ENCODE measurements at regions not wholly inside any gene's neighbourhood (a gene's known extent, or its start where the extent isn't known, plus 50 kb on each side); places are given as distances from the start of the nearest gene placed in this dataset.
A peak's percentile ranks its signal among the peaks of the same experiment; 100 is the strongest.
"Not testable (repeated sequence)": the region's sequence is repeated elsewhere in the genome, so short reads cannot be mapped to it uniquely, and the experiment has no call there.

DNA sequence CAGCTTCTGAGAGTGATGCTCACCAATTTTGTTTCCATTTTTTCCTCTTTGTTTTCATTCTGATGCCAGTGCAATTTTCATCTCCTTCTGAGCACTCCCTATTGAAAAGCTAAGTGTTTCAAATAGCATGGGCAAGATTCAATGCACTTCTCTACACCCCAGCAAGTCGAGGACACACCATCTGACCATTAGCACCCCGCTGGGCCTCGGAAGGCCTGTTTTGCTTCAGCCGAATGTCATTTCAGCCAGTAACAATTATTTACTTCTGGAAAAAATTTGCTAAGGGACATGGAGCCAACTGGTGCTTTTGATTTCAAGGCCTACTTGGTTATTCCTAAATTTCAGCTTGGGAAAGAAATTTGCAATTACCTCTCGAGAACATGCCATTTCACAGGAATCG lies 392.4 kb downstream of the RNF144A start:
- DNase-seq, result no peak

DNA sequence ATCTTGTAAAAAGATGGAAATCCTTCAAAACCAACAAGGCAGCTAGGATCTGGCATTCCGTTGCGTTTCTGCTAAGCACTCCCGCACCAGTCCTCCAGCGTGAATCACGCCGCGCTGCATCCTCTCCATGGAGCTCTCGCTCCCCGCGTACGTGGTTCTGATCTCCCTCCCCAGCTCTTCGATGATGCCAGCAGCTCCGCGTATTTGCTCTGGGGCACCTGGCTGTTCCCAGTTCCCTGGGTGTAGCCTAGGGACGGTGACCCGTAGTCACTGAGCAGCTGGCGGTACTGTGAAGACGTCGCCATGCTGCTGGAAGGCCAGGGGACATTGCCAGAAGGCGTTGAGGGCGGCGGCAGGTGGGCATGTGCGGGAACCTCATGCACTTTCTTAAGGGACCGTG lies 407.5 kb downstream of the RNF144A start:
- DNase-seq, result no peak

DNA sequence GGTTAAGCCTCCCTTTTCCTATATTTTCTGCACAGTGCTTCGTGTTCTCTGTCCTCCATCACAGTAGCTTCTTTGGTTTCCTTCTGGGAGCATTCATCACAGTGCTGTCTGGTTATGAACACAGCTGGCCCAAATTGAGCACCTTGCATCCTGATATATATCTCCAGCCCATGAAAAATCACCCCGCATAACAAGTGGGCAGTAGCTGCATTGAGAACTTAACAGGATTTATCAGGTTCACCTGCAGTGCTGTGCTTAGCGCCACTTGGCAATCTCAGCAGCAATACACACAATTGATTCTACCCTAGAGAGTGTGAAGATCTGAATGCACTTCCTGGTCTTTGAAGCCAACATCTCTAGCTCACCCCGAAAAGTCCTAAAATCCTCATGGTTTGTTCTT lies 408.0 kb downstream of the RNF144A start:
- no peak for DNase-seq

DNA sequence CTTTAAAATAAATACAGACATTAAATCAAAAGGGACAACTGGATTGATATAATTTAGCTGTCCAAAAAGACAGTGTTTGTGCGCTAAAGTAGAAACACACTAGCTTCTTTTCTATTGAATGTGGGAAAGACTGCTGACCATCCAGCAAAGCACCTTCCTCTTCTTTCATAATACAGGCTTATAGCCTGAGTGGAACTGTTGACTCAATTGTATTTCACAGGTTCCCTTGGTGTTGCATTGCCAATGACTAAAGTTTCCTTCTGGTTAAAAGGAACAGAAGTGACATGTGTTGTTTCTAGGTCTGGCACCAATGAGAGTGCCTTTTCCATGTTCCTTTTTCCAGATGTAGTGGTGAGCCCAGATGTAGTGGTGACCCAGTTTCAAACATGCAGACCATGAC lies 412.3 kb downstream of the RNF144A start:
- no peak for DNase-seq

DNA sequence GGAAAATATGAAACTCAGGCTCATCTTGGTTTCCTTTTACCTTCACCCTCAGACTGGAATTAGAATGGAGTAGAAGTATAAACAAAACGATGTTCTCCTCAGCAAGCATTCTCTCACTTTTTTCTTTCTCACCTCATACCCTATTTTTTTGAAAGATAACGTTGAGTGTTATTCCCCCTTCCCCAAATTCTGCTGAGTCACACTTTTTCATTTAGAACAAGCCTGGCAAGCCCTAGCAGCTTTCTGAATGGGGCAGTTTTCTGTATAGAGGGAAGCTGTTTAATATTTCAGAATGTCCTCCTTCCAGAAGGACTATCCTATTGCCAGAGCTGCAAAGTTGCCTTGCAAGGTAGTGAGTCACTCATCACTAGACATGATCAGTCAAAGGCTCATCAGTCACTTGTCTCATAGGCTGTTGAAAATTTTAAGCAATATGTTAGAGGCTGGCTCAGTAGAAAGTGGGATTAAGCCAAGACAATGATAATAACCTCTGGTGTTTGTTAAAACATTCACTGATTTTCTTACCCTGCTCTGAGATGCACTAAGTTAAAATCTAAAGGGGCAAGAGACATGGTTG lies 416.1 kb downstream of the RNF144A start:
- no peak for DNase-seq

DNA sequence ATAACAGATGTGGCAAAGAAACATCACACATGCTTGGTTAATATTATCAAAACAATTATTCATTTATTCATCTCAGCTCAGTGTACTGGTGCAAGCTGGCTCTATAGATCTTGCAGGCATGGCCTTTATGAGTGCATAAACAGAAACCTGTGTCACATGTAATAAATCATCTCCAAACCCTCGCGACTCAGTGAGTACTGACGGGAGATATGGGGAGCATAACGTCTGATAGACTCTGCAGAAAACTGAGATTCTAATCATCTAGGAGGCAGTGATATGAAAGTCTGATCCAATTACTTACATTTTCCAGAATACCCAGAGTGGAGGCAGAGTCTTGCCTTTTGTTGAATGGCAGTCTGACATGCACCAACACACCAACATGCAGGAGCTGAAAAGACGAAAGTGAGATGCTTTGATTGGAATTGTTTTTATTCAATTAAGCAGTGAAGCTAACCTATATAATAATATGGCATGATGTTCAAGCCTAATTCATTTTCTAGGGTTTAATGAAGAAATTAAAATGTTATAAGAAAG lies 416.8 kb downstream of the RNF144A start:
- no peak for DNase-seq

DNA sequence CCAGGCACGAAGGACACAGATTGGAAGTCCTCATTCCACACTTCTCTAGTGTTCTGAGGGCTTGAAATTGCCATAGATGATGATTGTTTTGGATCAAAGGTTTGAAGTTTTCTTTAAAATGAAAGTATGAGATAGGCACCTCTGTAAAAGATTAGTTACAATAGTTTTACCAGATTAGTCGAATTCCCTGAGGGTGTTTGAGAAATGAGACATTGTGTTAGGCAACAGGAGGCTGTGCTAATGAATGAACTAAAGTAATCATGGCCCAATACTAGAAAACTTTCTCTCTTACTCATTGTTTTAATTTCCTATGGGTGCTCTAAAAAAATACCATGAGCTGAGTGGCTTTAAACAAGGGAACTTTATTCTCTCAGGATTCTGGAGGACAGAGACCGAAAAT lies 421.7 kb downstream of the RNF144A start:
- DNase-seq, result no peak

DNA sequence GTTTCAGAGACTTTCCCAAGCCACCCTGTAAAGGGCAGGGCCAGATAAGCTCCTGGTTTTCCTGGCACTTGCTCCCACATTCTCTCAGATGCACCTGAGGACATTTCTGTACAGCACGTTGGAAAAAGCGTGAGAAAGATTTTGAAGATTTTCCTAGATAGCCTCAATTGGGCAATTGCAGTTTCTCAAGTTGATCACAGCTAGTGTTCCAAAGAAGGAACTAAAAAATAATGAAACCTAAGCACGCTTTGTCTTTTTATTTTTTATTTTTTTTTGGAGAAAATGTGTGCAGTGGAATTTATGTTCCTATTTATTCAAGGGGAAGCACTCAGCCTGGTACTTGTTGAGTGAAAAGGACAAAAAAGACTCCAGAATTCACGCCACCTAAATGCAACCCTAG lies 429.1 kb downstream of the RNF144A start:
- no peak for DNase-seq

DNA sequence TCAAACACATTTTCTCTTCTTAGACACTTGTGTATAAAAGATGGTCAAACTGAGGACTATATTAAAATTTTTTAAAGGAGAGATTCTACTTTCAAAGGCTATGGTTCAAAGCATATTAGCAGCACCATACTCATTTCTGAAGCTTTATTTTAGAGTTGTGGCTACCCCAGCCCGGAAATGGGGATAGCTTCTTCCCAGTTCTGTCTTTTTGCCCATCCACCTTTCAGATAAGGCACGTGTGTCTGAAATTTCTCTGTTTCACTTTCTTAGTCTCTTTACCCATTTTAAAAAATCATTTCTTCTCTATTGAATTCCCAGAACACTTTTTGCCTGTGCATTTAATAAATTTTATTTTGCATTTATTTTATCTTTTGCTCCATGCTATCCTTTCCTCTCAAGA lies 431.5 kb downstream of the RNF144A start:
- no peak for DNase-seq

DNA sequence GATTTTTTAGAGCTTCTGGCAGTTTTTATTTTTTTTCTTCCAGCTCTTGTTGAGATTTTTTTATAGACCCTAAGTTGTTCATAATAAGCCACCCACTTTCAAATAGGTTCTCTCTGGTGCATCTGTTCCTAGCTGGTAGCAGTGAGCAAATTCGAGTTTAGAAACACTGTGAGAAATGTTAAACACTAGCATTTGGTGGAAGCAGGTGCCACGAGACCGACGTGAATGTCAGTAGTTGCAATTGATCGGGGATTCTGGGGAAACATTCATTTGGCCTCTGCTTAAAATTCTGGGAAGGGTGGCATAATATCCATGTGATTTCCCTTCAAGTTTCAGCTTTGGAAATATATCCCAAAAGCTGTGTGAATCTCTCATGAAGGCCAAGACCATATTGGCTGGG lies 435.0 kb downstream of the RNF144A start:
- no peak for DNase-seq

DNA sequence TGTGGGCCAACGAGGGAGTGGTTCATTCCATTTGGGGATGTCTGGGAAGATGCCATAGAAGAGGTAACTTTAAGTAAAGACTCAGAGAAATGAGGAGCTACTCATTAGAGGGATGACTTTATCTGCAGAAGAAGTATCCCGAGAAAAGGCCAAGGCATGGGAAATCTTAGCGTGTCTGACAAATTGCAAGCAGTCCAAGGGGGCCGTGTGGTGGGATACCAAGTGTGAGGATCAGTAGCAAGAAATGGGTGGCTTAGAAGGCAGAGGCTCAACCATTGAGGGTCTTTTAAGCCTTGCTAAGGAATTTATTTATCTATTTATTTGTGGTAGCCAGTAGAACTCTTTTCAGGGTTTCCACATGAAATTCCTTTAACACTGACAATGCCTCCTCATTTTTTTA lies 436.4 kb downstream of the RNF144A start:
- DNase-seq, result no peak

DNA sequence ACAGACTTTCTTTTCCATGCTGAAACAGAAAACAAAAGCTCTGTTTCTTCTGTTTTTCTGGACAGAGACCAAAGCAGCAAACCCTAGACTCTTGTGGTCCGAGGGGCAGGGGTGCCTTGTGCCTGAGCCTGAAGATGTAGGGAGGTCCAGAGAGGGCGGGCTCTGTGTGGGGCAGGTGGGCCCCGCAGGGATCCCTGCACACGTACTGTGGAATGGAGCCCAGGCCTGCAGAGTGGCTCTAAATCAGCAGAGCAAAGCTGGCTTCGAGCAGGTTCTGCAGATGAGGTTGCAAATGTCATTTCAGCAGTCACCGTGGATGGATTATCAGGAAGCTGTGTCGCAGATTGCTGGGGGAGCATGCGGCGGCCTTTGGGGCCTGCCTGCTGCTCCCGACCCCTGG lies 438.6 kb downstream of the RNF144A start:
- no peak for DNase-seq

DNA sequence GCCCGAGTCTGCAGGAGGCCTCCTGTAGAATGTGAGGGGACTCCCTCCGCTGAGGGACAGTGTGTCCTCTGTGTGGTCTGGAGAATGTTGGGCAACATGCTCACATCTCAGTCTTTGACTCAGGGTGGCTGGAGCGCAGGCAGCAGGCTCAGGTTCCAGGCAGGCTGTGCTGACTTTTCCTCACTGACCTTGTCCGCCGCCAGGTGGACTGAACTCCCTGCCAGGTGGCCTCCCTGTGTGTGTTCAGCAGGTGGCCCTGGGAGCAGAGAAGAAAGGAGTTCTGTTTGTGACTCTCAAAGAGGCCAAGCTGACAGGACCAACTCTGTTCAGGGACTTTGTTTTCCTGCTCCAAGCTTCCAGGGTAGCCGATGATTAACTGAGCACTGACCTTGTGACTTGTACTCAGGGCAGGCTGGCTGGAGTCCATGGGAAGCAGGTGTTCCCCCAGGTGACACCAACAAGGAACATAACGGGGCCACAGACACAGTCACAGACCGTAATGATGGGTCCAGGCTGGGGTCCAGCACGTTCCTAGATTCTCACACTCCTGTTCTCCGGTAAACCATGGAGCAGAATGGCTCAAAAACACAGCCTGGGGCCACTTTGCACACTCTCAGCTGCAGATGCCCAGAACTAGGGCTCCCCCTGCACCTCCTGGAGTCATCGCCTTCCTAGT lies 439.8 kb downstream of the RNF144A start:
- DNase-seq, result no peak

DNA sequence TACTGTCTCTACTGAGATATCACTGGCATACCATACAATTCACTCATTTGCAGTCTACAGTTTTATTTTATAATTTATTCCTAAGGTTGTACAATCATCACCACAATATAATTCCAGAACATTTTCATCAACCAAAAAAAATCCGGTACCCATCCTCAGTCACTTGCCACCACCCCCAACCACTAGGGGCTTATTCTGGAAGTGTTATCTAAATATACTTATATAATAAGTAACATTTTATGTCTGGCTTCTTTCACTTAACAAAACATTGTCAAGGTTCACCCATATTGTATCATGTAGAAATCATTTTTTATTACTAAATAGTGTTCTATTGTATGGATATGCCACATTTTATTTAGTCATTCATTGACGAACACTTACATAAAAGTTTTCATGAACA lies 440.8 kb downstream of the RNF144A start:
- DNase-seq, result no peak

DNA sequence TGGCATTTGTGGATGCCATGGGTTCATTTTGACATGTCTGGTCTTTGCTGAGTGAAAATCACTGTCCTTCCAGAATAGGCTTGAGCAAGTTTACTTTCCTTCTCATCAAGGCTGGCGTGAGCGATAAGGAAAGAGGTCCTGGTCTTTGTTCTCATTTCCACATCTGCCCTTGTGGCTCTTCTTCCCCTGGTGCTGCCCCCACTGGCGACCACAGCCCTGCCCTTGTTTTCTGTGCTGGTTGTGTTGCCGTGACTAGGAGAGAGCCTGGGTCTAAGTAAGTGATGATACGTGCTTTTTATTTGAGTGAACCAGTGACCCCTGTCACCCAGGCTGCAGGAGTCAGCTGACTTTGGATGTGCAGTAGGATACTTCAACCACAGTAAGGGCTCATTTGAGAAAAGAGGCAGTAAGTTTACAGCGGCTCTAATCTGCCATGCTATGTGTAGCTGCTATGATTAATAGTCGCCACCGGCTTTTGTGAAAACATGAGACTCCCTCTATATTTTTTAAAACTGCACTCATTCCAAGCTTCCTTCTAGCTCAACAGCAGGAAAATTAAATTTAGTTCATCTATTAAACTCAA lies 441.7 kb downstream of the RNF144A start:
- no peak for DNase-seq

DNA sequence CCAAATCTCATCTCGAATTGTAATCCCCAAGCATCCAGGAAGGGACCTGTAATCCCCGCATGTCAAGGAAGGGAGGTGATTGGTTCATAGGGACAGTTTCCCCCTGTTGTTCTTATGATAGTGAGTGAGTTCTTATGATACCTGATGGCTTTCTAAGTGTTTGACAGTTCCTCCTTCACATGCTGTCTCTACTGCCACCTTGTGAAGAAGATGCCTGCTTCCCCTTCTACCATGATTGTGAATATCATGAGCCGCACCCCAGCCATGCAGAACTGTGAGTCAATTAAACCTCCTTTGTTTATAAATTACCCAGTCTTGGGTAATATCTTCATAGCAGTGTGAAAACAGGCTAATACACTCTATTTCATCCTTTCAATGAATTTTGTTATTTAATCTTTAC lies 446.7 kb downstream of the RNF144A start:
- DNase-seq, result no peak

DNA sequence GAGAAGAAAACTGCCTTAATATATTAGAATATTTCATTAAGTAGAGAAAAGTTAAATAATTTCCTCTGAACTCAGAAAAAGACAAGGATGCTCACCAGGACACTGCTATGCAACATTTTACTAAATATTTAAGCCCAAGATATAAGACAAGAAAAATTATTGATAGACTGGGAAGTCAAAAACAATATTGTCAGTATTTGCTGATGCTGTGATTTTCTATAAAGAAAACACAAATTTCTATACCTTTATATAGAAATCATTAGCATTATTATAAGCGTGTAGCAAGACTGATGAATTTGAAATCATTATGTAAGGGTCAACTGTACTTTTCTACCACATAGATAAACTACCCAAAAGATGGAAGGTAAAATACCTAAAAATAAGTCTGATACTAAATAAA lies 451.0 kb downstream of the RNF144A start:
- DNase-seq, result no peak

DNA sequence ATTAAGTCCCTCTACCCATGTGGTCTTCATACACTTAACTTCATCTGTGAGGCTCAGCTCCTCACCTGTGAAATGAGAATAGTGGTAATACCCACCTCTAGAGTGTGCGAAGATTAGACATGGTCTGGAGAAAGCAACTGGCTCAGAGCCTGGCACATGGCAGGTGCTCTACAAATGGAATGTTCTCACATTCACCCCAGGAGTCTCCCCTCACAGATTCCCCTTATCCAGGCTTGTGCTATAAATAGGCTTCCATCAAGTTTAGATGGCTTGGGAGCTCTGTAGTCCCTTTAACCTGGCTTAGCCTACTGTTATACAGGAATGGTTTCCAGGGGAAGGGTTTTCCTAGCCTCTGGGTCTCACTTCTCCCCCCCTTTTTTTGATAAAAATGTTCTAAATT lies 455.9 kb downstream of the RNF144A start:
- DNase-seq, result no peak

DNA sequence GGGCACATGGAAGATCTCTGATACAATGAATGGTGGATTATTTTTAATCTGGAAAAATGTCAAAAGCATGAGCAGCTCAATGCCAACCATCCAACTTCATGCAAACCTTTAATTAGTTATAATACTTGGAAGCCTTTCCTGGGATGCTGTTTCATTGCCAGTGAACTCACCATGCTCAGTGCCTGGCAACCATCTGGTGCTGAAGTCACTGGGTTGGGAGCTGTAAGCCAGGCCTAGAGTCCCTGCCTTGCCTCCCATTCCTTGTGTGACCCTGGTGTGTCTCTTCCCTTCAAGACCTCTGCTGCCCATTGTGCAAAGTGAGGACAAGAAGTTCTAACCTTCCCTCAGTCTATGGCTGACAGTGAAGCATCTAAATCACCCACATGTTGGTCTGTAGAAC lies 458.7 kb downstream of the RNF144A start:
- DNase-seq, result no peak

DNA sequence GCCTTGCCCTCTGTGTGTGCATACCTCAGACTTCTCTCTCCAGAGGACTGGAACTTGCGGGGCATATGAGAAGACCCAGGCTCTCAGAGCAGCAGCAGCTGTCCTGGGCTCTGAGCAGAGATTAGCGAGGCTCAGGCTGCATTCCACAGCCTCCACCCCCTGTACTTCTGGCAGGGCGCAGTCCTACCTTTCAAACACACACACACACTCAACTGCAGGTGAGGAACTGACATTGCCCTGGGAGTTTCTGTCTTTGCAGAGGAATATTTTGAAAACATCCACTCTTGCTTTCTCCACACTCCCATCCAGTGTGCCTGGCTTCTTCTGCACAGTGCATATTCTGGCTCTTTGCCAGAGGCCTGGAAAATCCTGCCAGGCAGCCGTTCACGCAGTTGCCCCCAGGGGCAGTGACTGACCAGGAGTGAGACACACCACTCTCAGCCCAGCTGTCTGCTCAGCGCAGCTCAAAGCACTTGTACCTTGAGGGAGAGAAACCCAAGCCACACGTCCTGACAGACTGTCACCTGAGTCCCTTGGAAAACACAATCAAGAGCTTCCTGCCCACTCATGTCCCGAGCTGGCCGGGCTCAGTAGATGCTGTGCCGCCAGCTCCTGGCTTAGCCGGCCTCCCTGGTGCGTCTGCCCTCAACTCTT lies 460.8 kb downstream of the RNF144A start:
- DNase-seq, result peak; percentile 13

DNA sequence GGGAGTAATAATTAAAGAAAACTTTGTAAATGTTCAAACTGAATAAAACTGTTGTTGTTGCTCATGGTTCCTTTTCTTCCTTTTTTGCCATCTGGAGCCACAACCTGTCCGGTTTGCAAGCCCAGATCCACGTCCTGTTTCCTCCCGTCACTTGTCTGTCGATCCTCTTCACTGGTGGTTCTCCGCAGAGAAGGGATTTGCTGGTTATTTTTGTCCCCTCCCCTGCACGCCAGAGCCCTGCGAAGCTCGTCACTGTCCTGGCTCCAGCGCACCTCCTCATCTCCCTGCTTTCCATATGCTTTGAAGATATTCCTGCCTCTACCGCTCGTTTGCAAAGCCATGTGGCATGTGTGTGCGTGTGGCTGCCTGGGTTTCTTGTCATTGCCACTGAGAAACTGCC lies 461.4 kb downstream of the RNF144A start:
- DNase-seq, result no peak

DNA sequence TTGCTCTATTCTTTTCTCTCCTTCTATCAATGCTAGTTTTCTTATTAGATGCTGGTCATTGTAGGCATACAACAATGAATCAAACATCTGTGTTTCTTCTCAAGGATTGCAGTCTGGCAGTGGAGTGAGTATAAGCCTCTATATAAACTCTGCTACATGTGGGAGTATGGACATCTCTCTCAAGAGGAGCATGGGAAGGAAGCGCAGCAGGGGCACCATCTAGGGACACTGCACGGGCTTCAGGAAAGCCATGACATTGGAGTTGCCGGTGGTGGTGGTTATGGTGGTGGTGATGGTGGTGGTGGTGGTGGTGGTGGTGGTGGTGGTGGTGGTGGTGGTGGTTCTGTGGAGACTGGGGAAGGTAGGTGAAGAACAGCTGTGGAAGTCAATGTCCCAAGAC lies 462.6 kb downstream of the RNF144A start:
- peak; percentile 19 for DNase-seq

DNA sequence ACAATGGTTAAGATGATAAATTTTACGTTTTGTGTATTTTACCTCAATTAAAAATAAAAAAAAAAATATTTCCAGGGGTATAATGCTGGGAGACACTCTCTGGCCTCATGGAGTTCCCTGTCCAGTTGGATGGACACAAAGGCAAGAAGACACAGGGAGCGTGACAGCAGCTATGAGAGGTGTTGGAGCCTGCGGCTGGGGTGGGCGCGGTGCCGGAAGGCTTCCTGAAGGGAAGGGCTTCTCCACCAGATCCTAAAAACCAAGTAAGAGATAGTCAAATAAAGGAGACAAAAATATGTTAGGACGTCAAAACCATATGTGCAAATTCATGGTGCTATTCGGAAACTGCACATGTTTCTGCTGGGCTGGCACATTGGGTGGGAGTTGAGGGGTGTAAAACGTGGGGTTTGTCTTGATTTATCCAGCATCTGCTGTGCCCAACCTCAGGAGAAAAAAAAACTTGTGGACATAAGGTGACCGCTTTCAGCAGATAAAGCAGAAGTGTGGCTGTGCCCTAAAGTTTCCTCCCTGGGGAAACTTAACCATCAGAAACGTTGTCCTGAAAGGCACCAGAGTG lies 467.6 kb downstream of the RNF144A start:
- DNase-seq, result no peak

DNA sequence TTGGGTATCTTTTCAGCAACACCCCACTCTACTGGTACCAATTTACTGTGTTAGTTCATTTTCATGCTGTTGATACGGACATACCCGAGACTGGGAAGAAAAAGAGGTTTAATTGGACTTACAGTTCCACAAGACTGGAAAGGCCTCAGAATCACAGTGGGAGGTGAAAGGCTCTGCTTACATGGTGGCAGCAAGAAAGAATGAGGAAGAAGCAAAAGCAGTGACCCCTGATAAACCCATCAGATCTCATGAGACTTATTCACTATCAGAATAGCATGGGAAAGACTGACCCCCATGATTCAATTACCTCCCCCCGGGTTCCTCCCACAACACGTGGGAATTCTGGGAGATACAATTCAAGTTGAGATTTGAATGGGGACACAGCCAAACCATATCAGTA lies 473.1 kb downstream of the RNF144A start:
- DNase-seq, result not testable (repeated sequence)
